Activated T-cell treated with anti-CD3 and anti-CD28 coated beads for 24 hours (primary cell): ENCODE measurements at regions not wholly inside any gene's neighbourhood (a gene's known extent, or its start where the extent isn't known, plus 50 kb on each side); places are given as distances from the start of the nearest gene placed in this dataset.
A peak's percentile ranks its signal among the peaks of the same experiment; 100 is the strongest.

ENCODE experiments used
- DNase-seq: peaks from one replicate; pipeline ENCODE4 v3.0.0-alpha.2; 2020; ENCODE audit warnings: low read depth

GRCh38 chr3:27939521-27939920 lies 217.4 kb upstream of the EOMES start:
- no peak for DNase-seq

GRCh38 chr3:27939940-27940339 lies 217.8 kb upstream of the EOMES start:
- no peak for DNase-seq

- no peak for DNase-seq
These were observed 221.0 kb upstream of the EOMES start for GRCh38 chr3:27943106-27943505.

GRCh38 chr3:27945229-27945628 lies 223.1 kb upstream of the EOMES start:
- DNase-seq = no peak

- no peak for DNase-seq
These were observed 238.0 kb upstream of the EOMES start for GRCh38 chr3:27960133-27960532.

GRCh38 chr3:27963519-27963918 lies 241.4 kb upstream of the EOMES start:
- DNase-seq = peak; percentile 8

- no peak for DNase-seq
These were observed 249.5 kb upstream of the EOMES start for GRCh38 chr3:27971600-27971999.

GRCh38 chr3:27976933-27977332 lies 254.8 kb upstream of the EOMES start:
- DNase-seq = no peak

- no peak for DNase-seq
These were observed 256.3 kb upstream of the EOMES start for GRCh38 chr3:27978440-27978839.

- no peak for DNase-seq
These were observed 255.9 kb upstream of the CMC1 start for GRCh38 chr3:27985369-27986035.

GRCh38 chr3:27986234-27986879 lies 255.1 kb upstream of the CMC1 start:
- DNase-seq = no peak

GRCh38 chr3:27990324-27990723 lies 251.1 kb upstream of the CMC1 start:
- no peak for DNase-seq

- DNase-seq = no peak
These were observed 250.6 kb upstream of the CMC1 start for GRCh38 chr3:27990837-27991236.

GRCh38 chr3:27993051-27993450 lies 248.4 kb upstream of the CMC1 start:
- no peak for DNase-seq

- no peak for DNase-seq
These were observed 240.8 kb upstream of the CMC1 start for GRCh38 chr3:28000608-28001007.

- DNase-seq = no peak
These were observed 233.2 kb upstream of the CMC1 start for GRCh38 chr3:28008235-28008634.

- no peak for DNase-seq
These were observed 228.6 kb upstream of the CMC1 start for GRCh38 chr3:28012830-28013229.

GRCh38 chr3:28013864-28014473 lies 227.4 kb upstream of the CMC1 start:
- no peak for DNase-seq

- DNase-seq = no peak
These were observed 222.3 kb upstream of the CMC1 start for GRCh38 chr3:28018925-28019718.

GRCh38 chr3:28019740-28020139 lies 221.7 kb upstream of the CMC1 start:
- no peak for DNase-seq

- DNase-seq = no peak
These were observed 218.5 kb upstream of the CMC1 start for GRCh38 chr3:28022916-28023315.

GRCh38 chr3:28028554-28028953 lies 212.9 kb upstream of the CMC1 start:
- DNase-seq = no peak
